Duodenal mucosa (tissue), 2 donors: ENCODE measurements at regions not wholly inside any gene's neighbourhood (a gene's known extent, or its start where the extent isn't known, plus 50 kb on each side); places are given as distances from the start of the nearest gene placed in this dataset.

Experiments
- H3K27ac ChIP-seq: one replicate; pipeline ENCODE4 v1.7.0; 2013; ENCODE audit warnings: low read depth, low read length
- H3K27me3 ChIP-seq, 2 donors: one replicate each; pipeline ENCODE4 v1.7.0; 2013; ENCODE audit warnings: low read length in 2 of 2, control low read depth in 1 of 2; ENCODE audit not compliant: insufficient read depth in 2 of 2, control insufficient read depth in 1 of 2
- H3K36me3 ChIP-seq, 2 donors: one replicate each; pipeline ENCODE4 v1.7.0; 2013; ENCODE audit warnings: low read length in 2 of 2, control low read depth in 1 of 2; ENCODE audit not compliant: insufficient read depth in 2 of 2, control insufficient read depth in 1 of 2
- H3K4me1 ChIP-seq, 2 donors: one replicate each; pipeline ENCODE4 v1.7.0; 2013; ENCODE audit warnings: low read length in 2 of 2, control low read depth in 1 of 2; ENCODE audit not compliant: insufficient read depth in 2 of 2, control insufficient read depth in 1 of 2
- H3K4me3 ChIP-seq, 2 donors: one replicate each; pipeline ENCODE4 v1.7.0; 2013; ENCODE audit warnings: low read length in 2 of 2, low read depth in 1 of 2
- H3K9ac ChIP-seq, 2 donors: one replicate each; pipeline ENCODE4 v1.7.0; 2013; ENCODE audit warnings: low read length in 2 of 2, low read depth in 1 of 2
- H3K9me3 ChIP-seq, 2 donors: one replicate each; pipeline ENCODE4 v1.7.0; 2013; ENCODE audit warnings: low read length in 2 of 2, control low read depth in 1 of 2; ENCODE audit not compliant: control insufficient read depth in 1 of 2

DNA sequence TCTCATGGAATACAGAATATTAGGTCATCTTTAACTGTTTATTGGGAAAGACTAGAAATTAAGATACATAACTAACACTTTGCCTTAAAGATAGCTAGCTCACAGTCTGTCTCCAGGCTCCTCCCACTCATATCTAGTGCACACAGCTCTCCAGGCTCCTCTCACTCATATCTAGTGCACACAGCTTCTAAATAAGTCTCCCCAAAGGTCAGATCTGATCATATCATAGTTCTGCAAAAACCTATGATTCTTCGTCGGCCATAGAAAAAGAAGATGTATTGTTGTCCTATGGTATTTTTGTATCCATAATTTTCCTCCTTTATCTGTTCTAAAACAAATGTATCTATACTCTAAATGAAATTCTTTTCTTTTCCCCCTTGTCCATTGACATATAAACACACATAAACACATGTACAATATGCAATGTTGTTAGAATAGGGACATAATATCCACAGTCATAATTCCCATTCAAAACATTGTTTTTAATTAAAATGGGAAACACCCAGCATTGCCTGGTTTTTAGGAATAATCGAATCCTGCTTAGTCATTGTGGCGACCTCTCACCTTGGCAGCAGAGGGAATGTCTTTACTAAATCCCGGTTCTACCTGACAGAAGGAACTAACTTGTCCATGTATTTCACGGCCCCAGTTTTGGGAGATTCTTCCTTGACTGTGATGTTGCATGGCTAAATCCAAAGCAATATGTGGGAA lies 1282.0 kb downstream of the PCDH7 start:
- Histone ChIP-seq H3K27me3 (no peaks in the 10 kb centered on the region), H3K9ac (no peak overlapping the region), H3K4me1 (no peaks in the 10 kb centered on the region), H3K9me3 (no peaks in the 10 kb centered on the region), H3K27ac (no peak overlapping the region), H3K36me3 (no peaks in the 10 kb centered on the region), H3K4me3 (no peak overlapping the region)

DNA sequence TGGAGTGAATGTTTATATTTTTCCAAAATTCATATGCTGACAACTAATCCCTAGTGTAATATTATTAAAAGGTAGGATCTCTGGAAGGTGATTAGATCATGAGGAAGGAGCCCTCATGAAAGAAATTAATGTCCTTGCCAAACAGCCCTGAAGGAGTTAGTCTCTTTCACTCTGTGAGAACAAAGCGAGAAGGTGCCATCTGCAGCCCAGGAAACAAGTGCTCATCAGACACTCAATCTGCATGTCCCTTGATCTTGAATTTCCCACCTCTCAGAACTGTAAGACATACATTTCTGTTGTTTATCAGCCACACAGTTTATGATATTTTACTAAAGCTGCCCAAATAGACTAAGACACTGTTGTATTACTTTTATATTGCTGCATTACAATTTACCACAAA lies 1283.4 kb downstream of the PCDH7 start:
- no peak overlapping the region for H3K4me3 ChIP-seq
- no peak overlapping the region for H3K27ac ChIP-seq
- H3K36me3 ChIP-seq = no peaks in the 10 kb centered on the region
- no peak overlapping the region for H3K9ac ChIP-seq
- no peaks in the 10 kb centered on the region for H3K27me3 ChIP-seq
- no peaks in the 10 kb centered on the region for H3K9me3 ChIP-seq
- H3K4me1 ChIP-seq = no peaks in the 10 kb centered on the region

DNA sequence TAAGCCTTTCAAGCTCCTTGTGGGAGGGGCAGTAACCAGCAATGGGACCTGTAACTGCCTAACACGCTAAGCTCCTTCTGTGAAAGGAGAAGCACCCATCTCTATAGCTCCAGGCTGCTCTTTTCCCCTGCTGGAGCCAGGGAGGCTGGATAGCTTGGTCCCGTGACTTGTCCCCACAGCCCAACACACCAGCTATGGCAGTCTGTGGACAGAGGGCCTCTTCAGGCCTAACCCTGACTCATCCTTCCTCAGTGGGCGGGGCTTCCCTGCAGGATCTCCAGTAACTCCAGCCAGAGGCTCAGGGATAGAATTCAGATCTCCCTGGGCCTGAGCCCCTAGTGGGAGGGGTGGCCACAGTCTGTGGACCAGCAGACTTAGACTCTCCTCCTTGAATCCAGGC lies 1290.1 kb downstream of the PCDH7 start:
- peaks cover 3 to 5% of the 10 kb centered on the region in 2 donors for H3K9me3 ChIP-seq
- H3K9ac ChIP-seq = no peak overlapping the region
- no peaks in the 10 kb centered on the region for H3K27me3 ChIP-seq
- H3K36me3 ChIP-seq = no peaks in the 10 kb centered on the region
- H3K27ac ChIP-seq = no peak overlapping the region
- H3K4me3 ChIP-seq = no peak overlapping the region
- no peaks in the 10 kb centered on the region for H3K4me1 ChIP-seq

DNA sequence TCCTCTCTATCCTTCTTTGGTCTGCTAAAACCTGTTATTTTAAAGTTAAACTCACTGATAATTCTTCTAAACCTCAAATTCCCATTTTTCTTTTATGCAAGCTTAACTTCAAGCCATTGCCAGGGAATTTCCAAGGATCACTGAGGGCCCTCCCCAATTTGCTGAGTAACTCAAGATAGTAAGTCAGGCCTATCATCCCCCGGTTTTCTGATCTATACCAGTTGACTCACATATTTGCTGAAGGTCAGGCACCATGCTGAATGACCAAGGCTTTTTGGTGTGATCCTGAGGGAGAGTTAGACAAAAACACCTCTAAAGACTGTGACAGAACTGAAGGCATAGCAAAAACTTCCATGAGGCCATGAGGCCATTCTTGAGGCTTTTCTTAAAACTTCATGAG lies 1301.9 kb downstream of the PCDH7 start:
- no peak overlapping the region for H3K27ac ChIP-seq
- no peak overlapping the region for H3K4me3 ChIP-seq
- H3K36me3 ChIP-seq = no peaks in the 10 kb centered on the region
- H3K4me1 ChIP-seq = no peaks in the 10 kb centered on the region
- H3K9ac ChIP-seq = no peak overlapping the region
- H3K27me3 ChIP-seq = no peaks in the 10 kb centered on the region
- no peaks in the 10 kb centered on the region for H3K9me3 ChIP-seq

DNA sequence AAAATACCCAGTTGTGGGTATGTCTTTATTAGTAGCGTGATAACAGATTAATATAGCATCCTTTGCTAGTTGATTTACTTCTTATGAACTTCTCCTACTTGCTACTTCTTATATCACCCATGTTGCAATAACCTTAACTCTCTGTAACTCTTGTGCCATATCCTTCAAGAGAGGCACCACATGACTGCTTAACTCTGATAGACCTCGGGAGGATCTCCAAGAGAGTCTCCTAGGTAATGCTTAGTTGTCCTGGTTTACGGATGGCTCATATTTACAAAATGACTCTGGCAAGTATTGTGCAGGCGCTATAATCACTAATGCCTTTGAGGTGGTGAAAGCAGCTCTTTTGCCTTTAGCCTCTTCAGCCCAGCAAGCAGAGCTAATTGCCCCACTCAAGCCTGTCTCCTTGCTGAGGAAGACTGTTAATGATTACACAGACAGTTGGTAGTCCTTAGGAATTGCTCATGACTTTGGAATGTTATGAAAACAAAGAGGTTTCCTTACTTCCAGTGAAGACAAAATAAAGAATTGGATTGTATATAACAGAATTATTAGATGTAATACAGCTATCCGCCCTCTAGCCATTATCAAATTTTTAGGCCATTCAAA lies 1305.8 kb downstream of the PCDH7 start:
- H3K4me3 ChIP-seq = no peak overlapping the region
- no peak overlapping the region for H3K27ac ChIP-seq
- H3K9me3 ChIP-seq = no peaks in the 10 kb centered on the region
- H3K27me3 ChIP-seq = no peaks in the 10 kb centered on the region
- no peaks in the 10 kb centered on the region for H3K4me1 ChIP-seq
- no peak overlapping the region for H3K9ac ChIP-seq
- no peaks in the 10 kb centered on the region for H3K36me3 ChIP-seq

DNA sequence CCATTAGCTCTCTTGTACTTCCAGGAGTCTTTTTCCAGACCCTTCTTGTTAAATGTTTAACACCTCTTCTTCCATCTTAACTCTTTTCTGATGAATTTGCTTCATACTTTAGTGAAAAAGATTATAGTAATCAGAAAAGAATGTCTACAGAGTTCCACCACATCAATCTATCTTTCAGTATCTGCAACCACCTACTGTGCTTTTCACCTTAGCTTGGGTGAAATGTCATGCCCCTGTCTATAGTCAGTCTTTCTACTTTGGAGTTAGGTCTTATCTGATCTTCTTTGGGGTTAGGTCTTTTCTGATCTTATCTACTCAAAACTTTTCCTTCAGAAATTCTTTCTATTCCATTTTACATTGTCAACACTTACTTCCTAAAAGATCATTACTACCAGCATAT lies 1310.2 kb downstream of the PCDH7 start:
- H3K9ac ChIP-seq = no peak overlapping the region
- H3K36me3 ChIP-seq = no peaks in the 10 kb centered on the region
- no peak overlapping the region for H3K4me3 ChIP-seq
- no peaks in the 10 kb centered on the region for H3K27me3 ChIP-seq
- H3K9me3 ChIP-seq = peaks cover 0 to 3% of the 10 kb centered on the region in 2 donors
- H3K27ac ChIP-seq = no peak overlapping the region
- H3K4me1 ChIP-seq = no peaks in the 10 kb centered on the region

DNA sequence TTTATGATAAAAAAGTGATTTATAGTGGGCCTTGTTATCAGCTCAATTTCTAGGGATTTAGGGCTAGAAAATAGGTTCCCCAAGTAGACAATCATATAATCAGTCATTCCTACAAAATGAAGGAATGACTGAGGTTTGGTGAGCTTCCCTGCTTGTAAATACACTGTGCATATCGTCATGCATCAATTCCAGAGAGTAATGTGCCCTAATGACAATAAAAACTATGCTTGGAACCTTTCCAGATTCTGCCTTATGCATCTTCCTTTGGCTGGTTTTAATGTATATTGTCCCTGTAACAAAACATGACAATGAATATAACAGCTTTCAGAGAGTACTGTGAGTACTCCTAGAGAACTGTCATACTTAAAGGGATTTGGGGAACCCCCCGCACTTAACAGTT lies 1310.9 kb downstream of the PCDH7 start:
- no peak overlapping the region for H3K27ac ChIP-seq
- no peaks in the 10 kb centered on the region for H3K36me3 ChIP-seq
- H3K9ac ChIP-seq = no peak overlapping the region
- no peak overlapping the region for H3K4me3 ChIP-seq
- no peaks in the 10 kb centered on the region for H3K27me3 ChIP-seq
- peaks cover 0 to 3% of the 10 kb centered on the region in 2 donors for H3K9me3 ChIP-seq
- no peaks in the 10 kb centered on the region for H3K4me1 ChIP-seq

DNA sequence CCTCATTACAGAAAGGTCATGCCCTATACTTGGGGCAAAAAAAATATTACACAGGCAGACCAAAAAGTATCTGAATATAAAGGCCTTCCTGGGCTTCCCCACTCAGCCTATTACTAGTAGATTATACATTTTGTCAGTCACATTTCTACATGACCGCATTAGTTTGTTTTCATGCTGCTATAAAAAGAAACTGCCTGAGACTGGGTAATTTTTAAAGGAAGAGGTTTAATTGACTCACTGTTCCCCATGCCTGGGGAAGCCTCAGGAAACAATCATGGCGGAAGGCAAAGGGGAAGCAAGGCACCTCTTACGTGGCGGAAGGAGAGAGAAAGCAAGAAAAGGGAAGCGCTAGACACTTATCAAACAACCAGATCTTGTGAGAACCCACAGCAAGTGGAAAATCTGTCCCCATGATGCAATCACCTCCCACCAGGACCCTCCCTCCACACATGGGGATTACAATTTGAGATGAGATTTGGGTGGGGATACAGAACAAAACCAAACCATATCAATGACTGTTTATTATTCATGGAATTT lies 1312.0 kb downstream of the PCDH7 start:
- Histone ChIP-seq H3K27me3 (no peaks in the 10 kb centered on the region), H3K9ac (no peak overlapping the region), H3K9me3 (peaks cover 0 to 3% of the 10 kb centered on the region in 2 donors), H3K36me3 (no peaks in the 10 kb centered on the region), H3K27ac (no peak overlapping the region), H3K4me3 (no peak overlapping the region), H3K4me1 (no peaks in the 10 kb centered on the region)

DNA sequence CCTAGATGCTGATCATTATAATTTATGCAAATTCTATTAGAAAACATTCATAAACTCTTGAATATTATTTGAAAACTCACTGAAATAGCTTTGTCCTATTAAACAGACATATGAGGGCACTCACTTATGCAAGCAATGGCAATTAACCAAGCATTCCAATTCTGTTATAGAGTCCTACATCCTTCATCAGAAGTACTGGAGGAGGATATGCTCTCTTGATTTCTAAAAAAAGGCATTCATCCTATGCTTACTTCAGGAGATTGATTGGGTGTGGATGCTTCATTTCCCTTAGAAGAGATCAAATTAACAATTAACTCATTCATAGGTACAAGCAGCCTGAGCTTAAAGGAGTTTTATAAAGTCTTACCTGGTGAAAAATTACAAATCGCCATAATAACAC lies 1317.2 kb downstream of the PCDH7 start:
- Histone ChIP-seq H3K27ac (no peak overlapping the region), H3K4me1 (no peaks in the 10 kb centered on the region), H3K9ac (no peak overlapping the region), H3K36me3 (no peaks in the 10 kb centered on the region), H3K4me3 (no peak overlapping the region), H3K27me3 (no peaks in the 10 kb centered on the region), H3K9me3 (peaks cover 0 to 5% of the 10 kb centered on the region in 2 donors)

DNA sequence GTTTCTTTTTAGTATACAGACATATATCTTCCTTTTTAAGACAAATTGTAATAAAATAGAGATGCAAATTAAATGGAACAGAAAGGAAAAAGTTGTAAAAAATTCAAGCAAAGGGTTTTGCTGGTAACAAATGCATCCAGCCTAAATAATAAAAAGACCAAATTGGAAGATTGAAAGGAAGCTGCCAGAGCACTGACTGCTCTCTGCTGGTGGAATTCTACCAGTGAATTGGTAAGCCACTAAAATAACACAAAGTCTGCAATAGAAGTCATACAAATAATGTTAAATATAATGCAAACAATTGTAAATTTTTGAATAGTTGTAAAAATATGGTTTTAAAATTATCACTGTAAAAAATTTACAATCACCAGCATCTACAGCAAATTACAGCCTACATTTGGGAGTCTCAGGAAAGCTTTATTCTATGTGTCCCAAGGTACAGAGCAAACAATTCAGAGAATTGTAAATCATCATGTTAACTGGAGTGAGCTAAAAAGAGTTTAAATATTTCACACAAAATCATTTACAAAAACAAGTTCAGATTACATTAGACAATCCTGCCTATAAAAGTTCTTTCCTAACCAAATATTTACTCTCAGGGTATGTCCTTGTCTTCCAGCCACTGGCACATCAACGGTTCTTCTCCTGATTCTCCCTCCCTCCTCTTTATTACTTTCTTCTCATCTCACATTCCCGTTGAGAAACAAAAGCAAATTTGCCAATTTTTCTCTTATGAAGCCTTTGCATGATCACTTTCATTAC lies 1322.5 kb downstream of the PCDH7 start:
- Histone ChIP-seq H3K36me3 (no peaks in the 10 kb centered on the region), H3K4me1 (no peaks in the 10 kb centered on the region), H3K27ac (no peak overlapping the region), H3K9me3 (peaks cover 0 to 2% of the 10 kb centered on the region in 2 donors), H3K27me3 (no peaks in the 10 kb centered on the region), H3K9ac (no peak overlapping the region), H3K4me3 (no peak overlapping the region)
